Endothelial cell of umbilical vein (primary cell): ENCODE measurements at regions not wholly inside any gene's neighbourhood (a gene's known extent, or its start where the extent isn't known, plus 50 kb on each side); places are given as distances from the start of the nearest gene placed in this dataset.

ENCODE experiments used
- BruUV-seq: library from RNA; stranded (reverse); fragments of 400-500 nt; replicated peaks from 2 replicates; lab custom pipeline; 2021; lab: Mats Ljungman, UMichigan
- CTCF ChIA-PET: fragments of 300-600, 350-600 bp; sonication (Branson Sonifier 250); formaldehyde crosslinking; loops from one replicate; lab custom pipeline; 2021; ENCODE audit warnings: antibody characterized with exemption, inconsistent platforms; lab: Charles Lee
- POLR2A ChIA-PET: fragments of 300-600, 350-600 bp; sonication (Branson Sonifier 250); formaldehyde crosslinking; loops from one replicate; lab custom pipeline; 2021; ENCODE audit warnings: antibody characterized with exemption, inconsistent platforms; lab: Charles Lee
- DNase-seq: peaks from one replicate; pipeline ENCODE4 v3.0.0-alpha.2; 2011; ENCODE audit warnings: low read depth, low spot score
- FAIRE-seq: peaks from 2 replicates; lab custom pipeline; 2011; peaks lifted over from hg19 to GRCh38; lab: Jason Lieb, UNC
- H2AFZ ChIP-seq: 2 replicates; pipeline ENCODE4 v1.6.0; 2012; ENCODE audit warnings: low read depth, low read length, control low read depth, inconsistent platforms
- H3K27ac ChIP-seq: 2 replicates; pipeline ENCODE4 v1.5.1; 2011; ENCODE audit warnings: low read depth, mild to moderate bottlenecking, control low read depth, low read length, moderate library complexity; ENCODE audit not compliant: insufficient read depth
- H3K27me3 ChIP-seq, 2 experiments: 2 replicates each; pipeline versions ENCODE4 v1.6.0 to v1.6.1; 2011; ENCODE audit warnings: low read length in 2 of 2, mixed read lengths in 1 of 2; ENCODE audit not compliant: control insufficient read depth in 2 of 2, insufficient read depth in 2 of 2
- H3K36me3 ChIP-seq, 2 experiments: 2 replicates in 1 of 2; 3 replicates in 1 of 2; pipeline ENCODE4 v1.5.1; 2011; ENCODE audit warnings: low read length in 2 of 2, mild to moderate bottlenecking in 1 of 2, moderate library complexity in 1 of 2; ENCODE audit not compliant: control insufficient read depth in 2 of 2, insufficient read depth in 2 of 2; ENCODE audit errors: extremely low read depth in 1 of 2
- H3K4me1 ChIP-seq: 3 replicates; pipeline ENCODE4 v1.5.1; 2011; ENCODE audit warnings: mild to moderate bottlenecking, low read length; ENCODE audit not compliant: control insufficient read depth, insufficient read depth; ENCODE audit errors: extremely low read depth
- H3K4me2 ChIP-seq: 2 replicates; pipeline ENCODE4 v1.6.1; 2011; ENCODE audit warnings: low read length, control low read depth, mixed read lengths; ENCODE audit not compliant: insufficient read depth
- H3K4me3 ChIP-seq, 3 experiments: fragments of 200-600 bp in 1 of 3; sonication (generic), shearing (Covaris generic) in 1 of 3; replicated peaks in 1 of 3; 2 replicates each; pipeline ENCODE4 v1.5.1; 2011 to 2016; ENCODE audit warnings: control low read depth in 3 of 3, low read length in 3 of 3, mild to moderate bottlenecking in 2 of 3, inconsistent platforms in 1 of 3, low read depth in 1 of 3, moderate library complexity in 1 of 3; ENCODE audit not compliant: insufficient read depth in 1 of 3
- H3K79me2 ChIP-seq: 2 replicates; pipeline ENCODE4 v1.6.0; 2012; ENCODE audit warnings: low read length, inconsistent platforms; ENCODE audit not compliant: control insufficient read depth, insufficient read depth
- H3K9ac ChIP-seq: replicated peaks from 2 replicates; pipeline ENCODE3; 2011; ENCODE audit warnings: low read length, control low read depth; ENCODE audit not compliant: insufficient read depth; ENCODE audit errors: extremely low read depth
- H3K9me1 ChIP-seq: replicated peaks from 3 replicates; pipeline ENCODE4 v1.6.0; 2011; ENCODE audit warnings: mild to moderate bottlenecking, low read length; ENCODE audit not compliant: control insufficient read depth, insufficient read depth; ENCODE audit errors: extremely low read depth
- H3K9me3 ChIP-seq: replicated peaks from 2 replicates; pipeline ENCODE4 v1.5.1; 2012; ENCODE audit warnings: low read length, inconsistent platforms; ENCODE audit not compliant: control insufficient read depth, insufficient read depth
- H4K20me1 ChIP-seq: replicated peaks from 2 replicates; pipeline ENCODE3; 2011; ENCODE audit warnings: mild to moderate bottlenecking, low read length; ENCODE audit not compliant: control insufficient read depth, insufficient read depth; ENCODE audit errors: extremely low read depth
- EZH2 ChIP-seq: IDR thresholded peaks from 2 replicates; pipeline ENCODE4 v1.6.1; 2012; ENCODE audit warnings: borderline replicate concordance, low read depth, mild to moderate bottlenecking, moderate library complexity, low read length, inconsistent platforms; ENCODE audit not compliant: severe bottlenecking
- FOS ChIP-seq: IDR thresholded peaks from 2 replicates; pipeline ENCODE4 v1.6.1; 2011; ENCODE audit warnings: mild to moderate bottlenecking, low read length, moderate library complexity, borderline replicate concordance; ENCODE audit not compliant: insufficient read depth
- GATA2 ChIP-seq: IDR thresholded peaks from 2 replicates; pipeline ENCODE4 v1.7.0; 2011; ENCODE audit warnings: low read depth, mild to moderate bottlenecking, moderate library complexity, mixed read lengths, low read length; ENCODE audit not compliant: insufficient read length, insufficient read depth
- JUN ChIP-seq: IDR thresholded peaks from 2 replicates; pipeline ENCODE4 v1.6.1; 2011; ENCODE audit warnings: borderline replicate concordance, low read depth; ENCODE audit not compliant: insufficient read length, insufficient read depth
- MYC ChIP-seq: IDR thresholded peaks from one replicate; pipeline ENCODE4 v1.6.1; 2011; ENCODE audit warnings: mild to moderate bottlenecking, low read depth, low read length
- POLR2A ChIP-seq: IDR thresholded peaks from 2 replicates; pipeline ENCODE4 v1.6.1; 2012; ENCODE audit warnings: low read depth, mild to moderate bottlenecking, control low read depth, low read length
- POLR2AphosphoS5 ChIP-seq: IDR thresholded peaks from 2 replicates; pipeline ENCODE4 v1.6.1; 2012; ENCODE audit warnings: low read depth, mild to moderate bottlenecking, control low read depth, low read length, moderate library complexity; ENCODE audit not compliant: insufficient read depth
- dilution Hi-C: fragments of 300-500 bp; cut with MboI; formaldehyde crosslinking; loops from one replicate; pipeline ENCODE4 v1.15.0; 2019; ENCODE audit warnings: low sequenced_read_pairs; ENCODE audit not compliant: extremely low pct_ligation_motif_present
- intact Hi-C: fragments of 100-400 bp; cut with micrococcal nuclease; formaldehyde crosslinking; loops from one replicate; pipeline ENCODE4 v1.10.0; 2022
- TF ChIP-seq, protein P1 (sequence below): IDR thresholded peaks from 2 replicates; pipeline ENCODE4 v1.6.1; 2011; ENCODE audit not compliant: insufficient read depth, insufficient read length
- TF ChIP-seq, protein P2 (sequence below), 2 donors: IDR thresholded peaks; 1 replicate in 1 of 2; 2 replicates in 1 of 2; pipeline ENCODE4 v1.5.1; 2011; ENCODE audit warnings: low read length in 2 of 2, mild to moderate bottlenecking in 2 of 2, moderate library complexity in 2 of 2, control low read depth in 1 of 2, inconsistent platforms in 1 of 2, low read depth in 1 of 2; ENCODE audit not compliant: insufficient read depth in 1 of 2; ENCODE audit errors: extremely low read depth in 1 of 2

DNA sequence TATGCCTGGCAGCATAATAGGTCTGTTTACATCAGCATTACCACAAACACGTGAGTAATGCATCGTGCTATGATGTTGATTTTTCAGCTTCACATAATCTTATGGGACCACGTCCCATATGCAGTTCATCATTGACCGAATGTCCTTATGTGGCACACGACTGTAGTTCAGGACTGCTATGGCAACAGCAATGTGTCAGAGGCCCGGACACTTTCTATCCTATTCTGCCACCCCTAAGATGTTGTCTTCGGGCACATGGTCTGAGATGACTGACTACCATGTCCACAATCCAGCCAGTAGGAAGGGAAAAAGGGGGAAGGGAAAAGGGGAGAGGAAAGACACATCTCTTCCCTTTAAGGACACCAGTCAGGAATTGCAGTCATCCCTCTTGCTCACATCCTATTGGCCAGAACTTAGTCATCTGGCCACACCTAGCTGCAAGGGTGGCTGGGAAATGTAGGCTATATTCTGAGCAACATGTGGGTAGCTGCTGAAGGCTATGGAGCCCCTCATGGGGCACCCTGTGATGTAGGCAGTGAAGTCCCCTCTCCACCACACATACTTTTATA is 196.0 kb upstream of the RBPJ start:
- BruUV-seq: no TSS peak
- ChIA-PET POLR2A (no interaction called here), CTCF (no interaction called here)
- dilution Hi-C loops (no loop called here), intact Hi-C loops (no loop called here)
- no peaks in the 10 kb centered on the region for H3K79me2 ChIP-seq
- no peak for FAIRE-seq
- H3K9ac ChIP-seq: no peak overlapping the region
- no peaks in the 10 kb centered on the region for H3K27me3 ChIP-seq
- H3K4me1 ChIP-seq: no peaks in the 10 kb centered on the region
- H3K9me1 ChIP-seq: no peaks in the 10 kb centered on the region
- no peaks in the 10 kb centered on the region for H3K9me3 ChIP-seq
- DNase-seq: no peak
- H4K20me1 ChIP-seq: no peaks in the 10 kb centered on the region
- no peak overlapping the region for H2AFZ ChIP-seq
- no peaks in the 10 kb centered on the region for H3K36me3 ChIP-seq
- H3K4me2 ChIP-seq: no peak overlapping the region
- TF ChIP-seq, protein P1, sequence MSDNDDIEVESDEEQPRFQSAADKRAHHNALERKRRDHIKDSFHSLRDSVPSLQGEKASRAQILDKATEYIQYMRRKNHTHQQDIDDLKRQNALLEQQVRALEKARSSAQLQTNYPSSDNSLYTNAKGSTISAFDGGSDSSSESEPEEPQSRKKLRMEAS: no peak
- TF ChIP-seq GATA2 (no peak), POLR2AphosphoS5 (no peak), FOS (no peak), JUN (no peak), EZH2 (no peak), MYC (no peak), POLR2A (no peak)
- TF ChIP-seq, protein P2, sequence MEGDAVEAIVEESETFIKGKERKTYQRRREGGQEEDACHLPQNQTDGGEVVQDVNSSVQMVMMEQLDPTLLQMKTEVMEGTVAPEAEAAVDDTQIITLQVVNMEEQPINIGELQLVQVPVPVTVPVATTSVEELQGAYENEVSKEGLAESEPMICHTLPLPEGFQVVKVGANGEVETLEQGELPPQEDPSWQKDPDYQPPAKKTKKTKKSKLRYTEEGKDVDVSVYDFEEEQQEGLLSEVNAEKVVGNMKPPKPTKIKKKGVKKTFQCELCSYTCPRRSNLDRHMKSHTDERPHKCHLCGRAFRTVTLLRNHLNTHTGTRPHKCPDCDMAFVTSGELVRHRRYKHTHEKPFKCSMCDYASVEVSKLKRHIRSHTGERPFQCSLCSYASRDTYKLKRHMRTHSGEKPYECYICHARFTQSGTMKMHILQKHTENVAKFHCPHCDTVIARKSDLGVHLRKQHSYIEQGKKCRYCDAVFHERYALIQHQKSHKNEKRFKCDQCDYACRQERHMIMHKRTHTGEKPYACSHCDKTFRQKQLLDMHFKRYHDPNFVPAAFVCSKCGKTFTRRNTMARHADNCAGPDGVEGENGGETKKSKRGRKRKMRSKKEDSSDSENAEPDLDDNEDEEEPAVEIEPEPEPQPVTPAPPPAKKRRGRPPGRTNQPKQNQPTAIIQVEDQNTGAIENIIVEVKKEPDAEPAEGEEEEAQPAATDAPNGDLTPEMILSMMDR (IDR thresholded peaks at IDR 0.05; ENCODE audit: extremely low read depth in 1 of 2, insufficient read depth in 1 of 2, low read depth in 1 of 2, low read length in 2 of 2): no peak
- H3K4me3 ChIP-seq: no peak overlapping the region
- H3K27ac ChIP-seq: no peak overlapping the region
